GM19035 (cell line): ENCODE measurements at regions not wholly inside any gene's neighbourhood (a gene's known extent, or its start where the extent isn't known, plus 50 kb on each side); places are given as distances from the start of the nearest gene placed in this dataset.
"Not testable (repeated sequence)": the region's sequence is repeated elsewhere in the genome, so short reads cannot be mapped to it uniquely, and the experiment has no call there.

Source experiments
- ATAC-seq: cut with Tn5 transposase; IDR thresholded peaks from one replicate; pipeline ENCODE4 v1.9.1; 2021; ENCODE audit not compliant: unreplicated experiment

- ATAC-seq, result no peak
Observed at GRCh38 chr3:80769683-80770082, 991.8 kb downstream of the GBE1 start.

DNA sequence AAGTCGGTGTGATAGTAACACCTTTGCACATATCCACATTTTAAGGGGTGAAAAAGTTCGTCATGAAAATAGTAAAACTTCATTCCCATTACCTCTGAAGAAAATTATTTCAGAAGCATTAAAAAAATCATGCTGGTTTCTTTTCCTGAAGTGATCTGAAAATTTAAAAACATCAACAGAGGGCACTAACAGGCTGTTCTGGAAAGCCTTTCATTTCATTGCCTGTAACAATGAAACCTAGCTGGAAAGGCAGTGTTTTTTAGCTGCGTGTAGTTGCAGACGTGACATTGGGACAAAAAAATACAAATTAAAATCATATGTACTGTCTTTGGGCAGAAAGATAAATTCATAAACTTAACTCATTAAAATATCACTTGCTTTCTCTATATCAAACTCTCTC is 993.8 kb downstream of the GBE1 start:
- no peak for ATAC-seq

DNA sequence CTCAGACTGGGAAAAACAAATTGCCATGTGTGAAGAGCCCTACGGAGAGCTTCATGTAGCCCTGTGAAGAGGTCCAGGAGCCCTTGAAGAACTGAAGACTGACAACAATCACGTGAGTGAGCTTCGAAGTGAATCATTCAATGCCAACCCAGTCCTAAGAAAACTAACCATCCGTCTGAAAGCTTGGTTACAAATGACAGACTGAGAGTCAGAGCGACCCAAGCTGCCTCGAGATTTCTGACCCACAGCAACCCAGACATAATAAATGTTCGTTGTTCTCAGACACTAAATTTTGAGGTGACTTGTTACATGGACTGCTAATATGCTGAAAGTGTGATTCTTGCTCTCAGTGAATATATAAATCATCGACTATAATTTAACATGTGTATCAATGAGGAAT is 987.2 kb upstream of the ROBO1 start:
- ATAC-seq, result no peak

DNA sequence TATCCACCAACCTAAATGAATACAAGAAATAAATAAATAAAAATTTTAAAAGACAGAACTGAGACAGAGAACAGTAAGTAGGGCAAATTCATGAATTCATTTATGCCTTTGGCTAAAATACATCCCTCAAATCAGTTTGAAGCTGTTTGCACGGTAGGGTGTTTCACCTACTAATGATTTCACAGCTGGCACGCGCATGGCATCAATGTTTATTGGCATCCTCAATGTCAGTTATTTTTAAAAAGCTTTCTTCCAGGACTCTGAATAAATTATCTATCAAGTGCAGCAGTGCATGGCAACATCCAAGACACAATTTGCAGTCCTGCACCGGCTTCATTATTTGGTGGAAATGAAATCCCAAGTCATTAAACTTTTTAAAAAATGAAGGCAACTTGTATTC is 985.2 kb upstream of the ROBO1 start:
- ATAC-seq, result no peak

DNA sequence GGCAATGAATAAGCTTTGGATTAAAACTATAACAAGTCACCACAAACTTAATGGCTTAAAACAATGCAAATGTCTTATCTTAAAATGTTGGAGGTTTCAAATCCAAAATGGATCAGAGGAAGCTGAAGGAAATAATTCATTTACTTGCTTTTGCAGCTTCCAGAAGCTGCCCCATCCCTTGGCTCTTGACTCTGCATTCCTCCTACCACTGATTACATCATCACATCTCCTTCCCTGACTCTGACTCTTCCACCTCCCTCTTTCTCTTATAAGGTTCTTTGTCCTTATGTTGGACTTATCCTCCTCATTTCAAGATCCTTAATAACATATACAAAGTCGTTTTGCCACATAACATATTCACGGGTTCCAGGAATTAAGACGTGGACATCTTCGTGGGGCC is 982.8 kb upstream of the ROBO1 start:
- ATAC-seq, result no peak

DNA sequence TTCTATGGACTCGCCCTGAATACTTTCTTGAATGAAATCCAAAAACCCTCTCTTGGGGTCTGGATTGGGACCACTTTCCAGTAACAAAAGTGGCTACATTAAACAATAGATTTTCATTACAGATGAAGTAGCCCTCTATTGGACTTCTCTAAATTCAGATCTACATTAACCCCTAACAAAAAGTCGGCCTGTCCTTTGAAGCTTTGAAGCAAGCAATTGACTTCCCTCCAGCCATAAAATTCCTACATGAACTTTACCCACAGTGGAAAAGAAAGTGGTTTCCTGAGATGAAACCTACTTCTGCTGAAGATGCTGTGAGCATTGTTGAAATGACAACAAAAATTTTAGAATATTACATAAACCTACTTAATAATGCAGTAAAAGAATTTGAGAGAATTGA is 967.1 kb upstream of the ROBO1 start:
- ATAC-seq, result no peak

- ATAC-seq, result no peak
Observed at GRCh38 chr3:80734483-80734882, 966.7 kb upstream of the ROBO1 start.

- ATAC-seq, result no peak
Observed at GRCh38 chr3:80733522-80734176, 965.9 kb upstream of the ROBO1 start.

DNA sequence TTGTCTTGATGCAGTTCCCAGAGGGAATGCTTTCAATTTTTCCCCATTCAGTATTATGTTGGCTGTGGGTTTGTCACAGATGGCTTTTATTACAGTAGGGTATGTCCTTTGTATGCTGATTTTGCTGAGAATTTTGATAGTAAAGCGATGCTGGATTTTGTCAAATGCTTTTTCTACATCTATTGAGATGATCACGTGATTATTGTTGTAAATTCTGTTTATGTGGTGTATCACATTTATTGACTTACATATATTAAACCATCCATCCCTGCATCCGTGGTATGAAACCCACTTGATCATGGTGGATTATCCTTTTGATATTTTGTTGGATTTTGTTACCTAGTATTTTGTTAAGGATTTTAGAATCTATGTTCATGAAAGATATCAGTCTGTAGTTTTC is 959.8 kb upstream of the ROBO1 start:
- ATAC-seq, result not testable (repeated sequence)

GRCh38 chr3:80709597-80710322 is 942.0 kb upstream of the ROBO1 start:
- not testable (repeated sequence) for ATAC-seq

GRCh38 chr3:80705290-80705689 is 937.5 kb upstream of the ROBO1 start:
- no peak for ATAC-seq

DNA sequence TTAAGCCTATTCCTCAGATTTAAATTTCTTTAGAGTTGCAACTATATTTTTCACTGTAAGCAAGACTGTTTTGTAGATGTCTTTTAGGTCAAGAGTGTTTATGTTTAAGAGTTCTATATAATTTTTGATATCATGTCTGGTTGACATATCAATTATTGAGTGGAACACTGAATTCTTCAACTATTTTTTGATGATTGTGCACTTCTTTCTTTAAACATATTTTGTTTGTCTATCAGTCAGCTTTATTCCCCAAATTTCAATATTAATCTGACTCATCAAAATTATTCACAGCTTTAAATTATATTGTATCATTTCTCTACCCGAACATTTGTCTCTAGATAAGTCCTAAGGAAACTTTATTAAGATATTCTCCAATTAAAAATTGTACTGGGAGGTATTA is 933.6 kb upstream of the ROBO1 start:
- ATAC-seq, result no peak

DNA sequence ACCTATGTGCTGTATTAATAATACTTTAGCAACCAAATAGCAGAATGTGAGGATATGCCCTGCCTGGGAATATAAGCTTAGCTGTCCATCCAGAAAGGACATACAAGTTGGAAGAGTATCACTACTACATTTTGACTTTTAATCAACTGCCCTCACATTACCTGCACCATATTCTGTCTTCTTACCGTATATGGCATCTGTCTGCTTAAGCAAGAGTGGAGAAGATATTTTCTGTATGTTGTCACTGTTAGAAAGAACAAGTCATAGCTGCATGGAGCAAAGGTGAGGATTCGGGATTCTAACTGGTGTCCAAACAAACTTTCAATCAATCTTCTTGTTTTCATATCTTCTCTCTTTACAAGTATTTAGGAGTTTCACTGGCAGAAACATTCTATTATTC is 929.5 kb upstream of the ROBO1 start:
- no peak for ATAC-seq

DNA sequence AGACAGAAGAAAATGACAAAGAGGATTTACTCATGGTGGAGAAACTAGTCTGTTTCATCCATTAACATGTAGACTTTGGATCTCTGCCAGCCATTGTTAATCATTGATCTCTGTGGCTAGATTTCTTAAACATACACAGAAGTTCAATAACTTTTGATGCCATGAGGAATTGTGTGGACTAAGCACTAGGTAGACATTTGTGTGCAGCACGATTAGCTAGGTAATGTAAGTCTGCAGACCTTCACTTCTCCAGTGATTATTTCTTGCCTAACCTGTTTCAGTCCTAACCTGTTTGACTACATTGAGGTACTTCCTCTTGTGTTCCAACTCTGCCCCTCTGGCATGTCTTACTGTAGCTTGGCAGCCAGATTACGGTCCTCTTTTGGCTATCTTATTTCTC is 928.5 kb upstream of the ROBO1 start:
- no peak for ATAC-seq

- no peak for ATAC-seq
Observed at GRCh38 chr3:80688814-80689213, 921.0 kb upstream of the ROBO1 start.

GRCh38 chr3:80682951-80683350 is 915.2 kb upstream of the ROBO1 start:
- no peak for ATAC-seq

DNA sequence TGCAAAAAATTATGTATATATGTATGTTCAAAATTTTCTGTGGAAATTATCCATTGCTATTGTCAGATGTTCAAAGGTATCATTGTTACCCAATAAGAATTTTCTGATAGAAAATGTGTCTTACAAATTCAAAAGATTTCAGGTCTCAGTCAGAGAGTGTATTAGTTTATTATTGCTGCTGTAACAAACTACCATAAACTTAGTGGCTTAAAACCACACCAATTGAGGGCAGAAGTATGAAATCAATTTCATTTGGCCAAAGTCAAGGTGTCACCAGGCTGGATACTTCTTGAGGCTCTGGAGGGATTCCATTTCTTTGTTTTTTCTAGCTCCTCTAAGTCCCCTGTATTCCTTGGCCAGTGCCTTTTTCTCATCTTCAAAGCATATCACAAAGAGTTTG is 914.4 kb upstream of the ROBO1 start:
- ATAC-seq, result no peak

DNA sequence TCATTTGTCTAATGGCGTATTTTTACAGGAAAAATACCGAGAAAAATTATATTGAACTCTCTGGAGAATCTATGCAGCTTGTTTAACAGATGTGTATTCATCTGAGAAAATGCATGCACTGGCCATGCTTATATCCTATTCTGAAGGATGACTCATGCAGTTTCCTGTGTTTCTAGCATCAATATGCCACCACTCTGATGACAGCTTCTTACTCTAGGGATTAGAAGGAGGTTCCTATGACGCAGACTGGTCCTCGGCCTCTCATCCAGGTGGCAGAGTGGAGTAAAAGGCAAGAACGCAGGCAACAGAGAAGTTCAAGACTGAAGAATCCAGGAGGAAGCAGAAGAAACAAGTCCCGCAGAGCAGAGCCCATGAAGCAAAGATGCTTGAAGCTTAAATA is 910.0 kb upstream of the ROBO1 start:
- ATAC-seq, result no peak

DNA sequence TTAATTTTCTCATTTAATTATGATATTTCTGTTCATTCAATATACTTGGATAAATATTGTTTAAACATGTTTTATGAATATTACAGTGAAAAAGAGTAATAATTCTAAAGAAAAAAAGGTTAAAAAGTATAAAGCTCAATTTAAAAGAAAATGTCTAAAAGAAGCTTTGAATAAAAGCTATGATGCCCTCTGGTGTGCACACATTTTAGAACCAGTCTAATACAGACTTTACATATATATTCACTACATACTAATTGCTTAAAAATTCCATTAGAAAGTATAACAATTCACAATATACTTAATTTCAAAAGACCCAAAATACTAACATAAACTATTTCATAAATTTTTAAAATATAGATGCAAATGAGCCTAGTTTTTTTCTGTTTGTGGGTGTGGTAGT is 909.1 kb upstream of the ROBO1 start:
- ATAC-seq, result no peak

DNA sequence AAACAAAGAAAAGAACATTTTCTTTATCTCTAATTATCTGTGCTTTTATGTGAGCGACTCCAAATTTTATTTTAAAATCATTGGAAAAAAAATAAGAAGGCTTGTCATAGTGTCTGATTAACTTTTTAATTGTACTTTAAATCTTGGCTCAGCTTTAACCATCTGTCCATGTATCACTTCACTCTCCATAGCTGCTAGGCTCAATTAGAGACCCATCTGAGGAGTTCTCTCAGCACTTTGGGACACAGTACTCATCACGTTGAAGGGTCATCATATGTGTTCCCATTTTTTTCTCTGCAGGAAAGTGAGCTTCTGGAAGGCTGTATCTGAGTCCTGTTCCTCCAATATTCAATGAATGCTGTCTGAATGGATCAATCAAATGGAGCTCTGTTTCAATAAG is 908.5 kb upstream of the ROBO1 start:
- no peak for ATAC-seq

DNA sequence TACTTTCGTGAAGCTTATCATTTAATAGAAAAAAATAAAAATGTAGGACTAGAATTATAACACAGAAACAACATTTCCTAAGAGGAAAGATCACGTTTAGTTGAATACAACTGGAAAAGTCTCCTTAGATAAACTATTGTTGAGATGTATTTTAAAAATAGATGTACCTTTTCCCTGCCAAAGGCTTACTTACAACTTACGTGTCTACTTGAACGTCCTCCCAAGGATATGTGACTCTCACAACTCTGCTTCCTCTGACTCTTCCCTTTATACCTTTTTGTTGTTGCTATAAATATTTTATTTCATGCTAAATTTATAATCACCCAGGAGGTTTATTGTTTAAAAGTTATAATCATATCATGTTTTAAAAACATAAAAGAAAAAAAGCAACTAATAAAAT is 908.0 kb upstream of the ROBO1 start:
- no peak for ATAC-seq

- no peak for ATAC-seq
Observed at GRCh38 chr3:80668600-80669294, 900.9 kb upstream of the ROBO1 start.
